ENCODE measurements at regions not wholly inside any gene's neighbourhood (a gene's known extent, or its start where the extent isn't known, plus 50 kb on each side); places are given as distances from the start of the nearest gene placed in this dataset.

- no peak for TF ChIP-seq CTCF (IDR thresholded peaks at IDR 0.05)
- TF ChIP-seq POLR2A (IDR thresholded peaks at IDR 0.05): no peak
- no peak for TF ChIP-seq POLR2AphosphoS5 (IDR thresholded peaks at IDR 0.05)
- TF ChIP-seq EP300 (IDR thresholded peaks at IDR 0.05): no peak
Observed at GRCh38 chr18:40938615-40939014, 1016.4 kb upstream of the PIK3C3 start.
